ENCODE measurements at regions not wholly inside any gene's neighbourhood (a gene's known extent, or its start where the extent isn't known, plus 50 kb on each side); places are given as distances from the start of the nearest gene placed in this dataset.

DNA sequence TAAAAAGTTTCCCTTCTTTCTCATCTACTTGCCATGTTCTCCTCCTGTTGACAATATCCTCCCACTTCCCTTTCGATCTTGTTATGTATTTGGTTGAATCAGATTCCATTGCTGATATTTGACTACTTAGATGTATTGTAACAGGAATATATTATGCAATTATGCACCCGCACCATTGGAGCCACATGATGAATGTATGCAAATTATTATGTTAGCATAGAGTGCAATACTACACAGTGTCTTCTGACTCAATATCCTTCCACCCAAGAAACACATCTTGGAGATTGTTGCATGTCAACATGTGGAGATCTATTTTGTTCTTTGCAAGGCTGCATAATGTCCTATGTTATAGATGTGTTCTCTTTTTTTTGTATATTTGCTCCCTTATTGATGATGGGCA is 219.2 kb upstream of the RBFOX1 start:
- DNase-seq (ENCODE audit: low read depth): no peak
- TF ChIP-seq, protein P1, sequence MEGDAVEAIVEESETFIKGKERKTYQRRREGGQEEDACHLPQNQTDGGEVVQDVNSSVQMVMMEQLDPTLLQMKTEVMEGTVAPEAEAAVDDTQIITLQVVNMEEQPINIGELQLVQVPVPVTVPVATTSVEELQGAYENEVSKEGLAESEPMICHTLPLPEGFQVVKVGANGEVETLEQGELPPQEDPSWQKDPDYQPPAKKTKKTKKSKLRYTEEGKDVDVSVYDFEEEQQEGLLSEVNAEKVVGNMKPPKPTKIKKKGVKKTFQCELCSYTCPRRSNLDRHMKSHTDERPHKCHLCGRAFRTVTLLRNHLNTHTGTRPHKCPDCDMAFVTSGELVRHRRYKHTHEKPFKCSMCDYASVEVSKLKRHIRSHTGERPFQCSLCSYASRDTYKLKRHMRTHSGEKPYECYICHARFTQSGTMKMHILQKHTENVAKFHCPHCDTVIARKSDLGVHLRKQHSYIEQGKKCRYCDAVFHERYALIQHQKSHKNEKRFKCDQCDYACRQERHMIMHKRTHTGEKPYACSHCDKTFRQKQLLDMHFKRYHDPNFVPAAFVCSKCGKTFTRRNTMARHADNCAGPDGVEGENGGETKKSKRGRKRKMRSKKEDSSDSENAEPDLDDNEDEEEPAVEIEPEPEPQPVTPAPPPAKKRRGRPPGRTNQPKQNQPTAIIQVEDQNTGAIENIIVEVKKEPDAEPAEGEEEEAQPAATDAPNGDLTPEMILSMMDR (conservative IDR thresholded peaks at IDR 0.05; ENCODE audit: low read depth, low read length): no peak
- H3K4me3 ChIP-seq (ENCODE audit: low read length): no peak overlapping the region

DNA sequence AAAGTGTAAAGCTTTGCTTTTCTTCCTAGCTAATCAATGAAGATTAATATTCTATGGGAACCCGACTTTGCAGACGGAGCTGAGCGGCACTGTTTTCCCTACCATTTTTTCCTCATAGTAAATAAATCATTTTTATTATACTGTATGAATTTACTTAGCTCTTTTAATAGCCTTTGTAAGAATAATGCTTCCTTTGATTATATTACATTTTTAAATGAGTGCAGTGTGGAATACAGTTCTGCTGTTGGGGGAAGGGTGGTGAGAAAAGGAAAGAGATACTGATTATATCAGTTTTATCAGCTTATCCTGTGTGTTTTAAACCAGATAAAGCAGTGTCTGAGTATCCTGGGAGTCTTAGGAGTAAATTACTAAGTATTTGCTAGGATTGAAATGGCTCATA is 221.4 kb upstream of the RBFOX1 start:
- no peak overlapping the region for H3K4me3 ChIP-seq (ENCODE audit: low read length)
- TF ChIP-seq, protein P1 (conservative IDR thresholded peaks at IDR 0.05; ENCODE audit: low read depth, low read length): no peak
- DNase-seq (ENCODE audit: low read depth): no peak

DNA sequence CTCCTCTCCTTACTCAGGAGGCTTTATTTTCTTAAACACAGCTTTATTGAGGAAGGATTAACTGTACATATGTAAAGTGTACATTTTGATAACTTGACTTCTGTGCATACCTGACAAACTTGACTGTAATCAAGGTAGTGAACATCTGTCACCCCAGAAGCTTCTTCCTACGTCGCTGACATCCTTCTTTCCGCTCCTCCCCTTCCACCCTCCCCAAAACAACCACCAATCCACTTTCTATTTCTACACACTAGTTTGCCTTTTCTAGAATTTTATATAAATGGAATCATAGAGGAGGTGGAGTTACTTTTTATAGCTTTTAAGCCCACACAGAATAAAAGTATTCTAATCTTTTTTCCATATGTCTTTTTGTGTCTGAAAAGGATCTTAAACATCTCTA is 225.2 kb upstream of the RBFOX1 start:
- TF ChIP-seq, protein P1 (conservative IDR thresholded peaks at IDR 0.05; ENCODE audit: low read depth, low read length): no peak
- no peak overlapping the region for H3K4me3 ChIP-seq (ENCODE audit: low read length)
- no peak for DNase-seq (ENCODE audit: low read depth)

DNA sequence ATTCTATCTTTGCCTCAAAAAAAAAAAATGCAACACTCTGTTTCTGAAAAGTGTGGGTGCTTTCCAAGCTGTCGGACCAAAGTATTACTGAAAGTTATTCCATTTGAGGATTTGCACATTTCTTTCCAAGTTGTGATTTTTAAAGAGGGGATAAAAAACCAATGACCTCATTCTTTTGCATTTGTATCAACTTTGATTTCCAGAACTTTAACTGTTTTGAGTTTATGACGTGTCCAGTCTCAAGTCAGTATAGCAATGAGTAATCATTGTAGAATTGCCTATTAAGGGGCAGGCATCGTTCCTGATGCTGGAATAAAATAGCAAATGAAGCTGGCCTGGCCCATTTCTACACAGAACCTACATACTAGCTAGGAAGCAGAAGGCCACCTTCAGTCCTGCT is 229.6 kb upstream of the RBFOX1 start:
- TF ChIP-seq, protein P1 (conservative IDR thresholded peaks at IDR 0.05; ENCODE audit: low read depth, low read length): no peak
- DNase-seq (ENCODE audit: low read depth): no peak
- no peak overlapping the region for H3K4me3 ChIP-seq (ENCODE audit: low read length)

DNA sequence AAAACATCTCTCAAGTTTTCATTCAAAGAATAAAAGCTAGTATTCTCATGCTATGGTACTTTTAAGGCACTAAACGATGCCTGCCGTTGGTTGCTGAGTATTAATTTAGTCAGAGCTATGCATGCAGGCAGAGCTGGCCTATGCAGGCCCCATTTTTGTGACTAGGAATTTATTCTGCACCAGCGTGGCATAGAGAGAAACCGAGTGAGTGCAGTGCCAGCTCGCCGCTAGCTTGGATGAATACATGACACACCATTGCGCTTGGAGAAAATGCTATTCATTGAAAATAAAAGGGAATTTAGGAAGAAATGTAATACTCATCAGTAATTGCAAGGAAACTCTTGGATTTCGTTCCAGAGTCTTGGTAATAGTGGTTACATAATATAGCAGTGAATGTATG is 231.6 kb upstream of the RBFOX1 start:
- DNase-seq (ENCODE audit: low read depth): no peak
- TF ChIP-seq, protein P1 (conservative IDR thresholded peaks at IDR 0.05; ENCODE audit: low read depth, low read length): no peak
- H3K4me3 ChIP-seq (ENCODE audit: low read length): no peak overlapping the region

DNA sequence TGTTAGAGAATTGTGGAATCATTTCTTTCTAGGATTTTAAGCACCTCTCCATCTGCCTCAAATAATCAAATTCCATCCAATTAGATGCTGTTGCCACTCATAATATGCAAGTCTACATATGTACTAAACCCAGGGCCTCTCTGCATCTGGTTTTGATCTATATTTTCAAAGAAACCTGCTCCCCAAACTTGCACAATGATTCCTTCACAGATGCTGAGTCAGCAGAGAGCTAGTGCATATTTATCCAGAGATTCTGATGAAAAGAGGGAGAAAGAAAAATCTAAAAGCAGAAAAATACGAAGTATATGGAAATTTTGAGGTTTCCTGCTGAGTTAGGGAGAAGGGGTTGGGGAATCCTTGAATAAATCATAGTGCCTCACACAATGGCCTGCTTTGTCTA is 235.1 kb upstream of the RBFOX1 start:
- no peak for DNase-seq (ENCODE audit: low read depth)
- H3K4me3 ChIP-seq (ENCODE audit: low read length): no peak overlapping the region
- TF ChIP-seq, protein P1 (conservative IDR thresholded peaks at IDR 0.05; ENCODE audit: low read depth, low read length): no peak

DNA sequence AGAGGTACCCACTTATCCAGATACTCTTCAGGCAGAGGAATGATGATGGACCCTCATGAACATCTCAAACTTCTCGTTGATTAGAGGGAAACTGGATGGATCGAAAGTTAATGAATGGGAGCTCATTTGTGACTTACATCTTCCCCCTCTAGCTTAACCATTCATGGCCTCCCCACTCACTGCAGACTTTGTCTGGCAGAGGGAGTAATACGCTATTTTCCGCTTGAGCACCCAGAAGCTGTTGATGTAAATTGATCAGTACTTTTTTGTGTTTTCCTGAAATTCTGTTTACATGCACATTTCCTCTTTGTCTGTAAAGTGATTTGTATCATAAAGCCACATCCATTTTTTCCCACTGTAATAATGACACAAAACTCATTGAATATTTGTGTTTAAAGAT is 239.1 kb upstream of the RBFOX1 start:
- no peak overlapping the region for H3K4me3 ChIP-seq (ENCODE audit: low read length)
- TF ChIP-seq, protein P1 (conservative IDR thresholded peaks at IDR 0.05; ENCODE audit: low read depth, low read length): no peak
- no peak for DNase-seq (ENCODE audit: low read depth)
